Astrocyte (in vitro differentiated cells and primary cell): ENCODE measurements at regions not wholly inside any gene's neighbourhood (a gene's known extent, or its start where the extent isn't known, plus 50 kb on each side); places are given as distances from the start of the nearest gene placed in this dataset.

Experiments used
- DNase-seq: peaks from one replicate; pipeline ENCODE4 v3.0.0-alpha.2; 2010; ENCODE audit warnings: low read depth
- FAIRE-seq: peaks from 2 replicates; lab custom pipeline; 2011; peaks lifted over from hg19 to GRCh38; lab: Jason Lieb, UNC
- H2AFZ ChIP-seq: 2 replicates; pipeline ENCODE4 v1.6.0; 2012; ENCODE audit warnings: low read depth, low read length, inconsistent platforms
- H3K27ac ChIP-seq: 2 replicates; pipeline ENCODE4 v1.5.1; 2011; ENCODE audit warnings: low read depth, low read length, inconsistent platforms
- H3K27me3 ChIP-seq: 2 replicates; pipeline ENCODE4 v1.6.0; 2011; ENCODE audit warnings: low read length, inconsistent platforms; ENCODE audit not compliant: insufficient read depth
- H3K36me3 ChIP-seq: 2 replicates; pipeline ENCODE4 v1.5.1; 2011; ENCODE audit warnings: low read length, inconsistent platforms; ENCODE audit not compliant: insufficient read depth
- H3K4me1 ChIP-seq: 2 replicates; pipeline ENCODE4 v1.5.1; 2011; ENCODE audit warnings: low read length, inconsistent platforms; ENCODE audit not compliant: insufficient read depth
- H3K4me2 ChIP-seq: 2 replicates; pipeline ENCODE4 v1.6.0; 2012; ENCODE audit warnings: low read length, inconsistent platforms
- H3K4me3 ChIP-seq: 2 replicates; pipeline ENCODE4 v1.5.1; 2011; ENCODE audit warnings: low read depth, mild to moderate bottlenecking, low read length, inconsistent platforms; ENCODE audit not compliant: insufficient read depth
- H3K79me2 ChIP-seq: 2 replicates; pipeline ENCODE4 v1.6.0; 2012; ENCODE audit warnings: mild to moderate bottlenecking, low read length, inconsistent platforms; ENCODE audit not compliant: insufficient read depth
- H3K9ac ChIP-seq: 2 replicates; pipeline ENCODE4 v1.6.0; 2012; ENCODE audit warnings: mild to moderate bottlenecking, low read length, inconsistent platforms
- H3K9me3 ChIP-seq: 2 replicates; pipeline ENCODE4 v1.5.1; 2012; ENCODE audit warnings: low read depth, mild to moderate bottlenecking, low read length, inconsistent platforms; ENCODE audit not compliant: insufficient read depth
- H4K20me1 ChIP-seq: 2 replicates; pipeline ENCODE4 v1.6.0; 2012; ENCODE audit warnings: low read length, inconsistent platforms; ENCODE audit not compliant: insufficient read depth
- H3K27ac Mint-ChIP-seq: one replicate; pipeline ENCODE4 v1.8.0; 2021; ENCODE audit warnings: mild to moderate bottlenecking, mixed read lengths; ENCODE audit not compliant: unreplicated experiment
- H3K27me3 Mint-ChIP-seq: one replicate; pipeline ENCODE4 v1.8.0; 2021; ENCODE audit warnings: low read depth, mixed read lengths; ENCODE audit not compliant: unreplicated experiment
- H3K36me3 Mint-ChIP-seq: one replicate; pipeline ENCODE4 v1.8.0; 2021; ENCODE audit warnings: low read depth, mixed read lengths; ENCODE audit not compliant: unreplicated experiment
- H3K4me1 Mint-ChIP-seq: one replicate; pipeline ENCODE4 v1.8.0; 2021; ENCODE audit warnings: low read depth, mixed read lengths; ENCODE audit not compliant: unreplicated experiment
- H3K4me3 Mint-ChIP-seq: one replicate; pipeline ENCODE4 v1.8.0; 2021; ENCODE audit warnings: mild to moderate bottlenecking, moderate library complexity, mixed read lengths; ENCODE audit not compliant: unreplicated experiment
- H3K9me3 Mint-ChIP-seq: one replicate; pipeline ENCODE4 v1.8.0; 2021; ENCODE audit warnings: mild to moderate bottlenecking, mixed read lengths; ENCODE audit not compliant: unreplicated experiment
- CTCF ChIP-seq: IDR thresholded peaks from 2 replicates; pipeline ENCODE4 v1.5.1; 2011; ENCODE audit warnings: low read depth, mild to moderate bottlenecking, inconsistent platforms, low read length, moderate library complexity; ENCODE audit not compliant: insufficient read depth
- EZH2 ChIP-seq: IDR thresholded peaks from 2 replicates; pipeline ENCODE4 v1.6.1; 2012; ENCODE audit warnings: mild to moderate bottlenecking, low read length, inconsistent platforms; ENCODE audit not compliant: insufficient read depth

DNA sequence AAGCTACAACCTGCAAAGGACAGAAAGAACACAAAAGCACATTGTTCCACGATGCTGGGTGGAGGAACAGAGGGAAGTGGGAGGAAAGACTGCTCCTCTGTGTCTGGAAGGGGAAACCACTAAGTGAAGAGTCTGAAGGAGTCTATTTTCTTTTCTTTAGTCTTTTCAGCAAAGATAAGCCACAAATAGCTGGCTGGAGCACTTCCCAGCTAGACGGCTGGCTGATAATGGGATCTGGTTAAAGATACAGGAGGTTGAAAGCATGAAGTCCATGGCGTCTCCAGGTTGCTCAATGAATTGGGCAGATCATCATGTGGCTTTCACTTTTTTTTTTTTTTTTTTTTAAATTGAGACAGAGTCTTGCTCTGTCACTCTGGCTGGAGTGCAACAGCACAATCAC lies 154.0 kb upstream of the KCNG1 start:
- Histone ChIP-seq H3K27ac (no peak overlapping the region), H3K9ac (no peak overlapping the region), H3K9me3 (no peaks in the 10 kb centered on the region), H4K20me1 (no peaks in the 10 kb centered on the region), H2AFZ (no peak overlapping the region), H3K79me2 (no peaks in the 10 kb centered on the region), H3K4me2 (no peak overlapping the region), H3K27me3 (peaks cover 12% of the 10 kb centered on the region), H3K36me3 (no peaks in the 10 kb centered on the region), H3K4me1 (peaks cover 4% of the 10 kb centered on the region), H3K4me3 (no peak overlapping the region)
- TF ChIP-seq EZH2 = no peak
- TF ChIP-seq CTCF = no peak
- Mint-ChIP-seq H3K27me3 (peaks cover 18% of the 10 kb centered on the region), H3K36me3 (peaks cover 2% of the 10 kb centered on the region), H3K9me3 (peaks cover 2% of the 10 kb centered on the region), H3K4me1 (peaks cover 7% of the 10 kb centered on the region), H3K4me3 (no peak overlapping the region), H3K27ac (no peak overlapping the region)
- FAIRE-seq (no peak), DNase-seq (peak; percentile 77)

DNA sequence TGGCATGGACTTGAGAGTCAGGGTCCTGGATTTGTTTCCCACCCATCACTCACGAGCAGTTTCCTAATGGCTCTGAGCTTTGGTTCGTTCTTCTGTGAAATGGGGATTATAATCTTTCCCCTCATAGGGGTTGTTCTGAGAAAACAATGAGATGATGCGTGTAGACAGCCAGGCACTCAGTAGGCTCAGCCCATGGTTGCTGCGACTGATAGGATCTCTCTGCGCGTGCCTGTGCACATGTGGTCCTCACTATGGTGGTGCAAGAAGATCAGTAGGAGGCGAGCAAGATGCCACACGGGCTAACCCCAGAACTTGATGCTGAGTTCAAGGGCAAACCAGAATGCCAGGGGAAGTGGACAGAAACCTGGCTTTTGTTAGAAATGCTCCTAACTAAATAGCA lies 153.5 kb upstream of the KCNG1 start:
- Mint-ChIP-seq H3K27me3 (peaks cover 16% of the 10 kb centered on the region), H3K27ac (no peak overlapping the region)
- H3K27me3 ChIP-seq = peaks cover 13% of the 10 kb centered on the region

More for the DNA sequence above, 153.5 kb upstream of the KCNG1 start:
- no peak overlapping the region for H3K4me3 Mint-ChIP-seq
- no peak overlapping the region for H3K9ac ChIP-seq
- no peaks in the 10 kb centered on the region for H3K9me3 ChIP-seq
- H3K4me2 ChIP-seq = no peak overlapping the region
- H3K36me3 Mint-ChIP-seq = peaks cover 2% of the 10 kb centered on the region
- no peaks in the 10 kb centered on the region for H3K79me2 ChIP-seq
- H3K27ac ChIP-seq = no peak overlapping the region
- H4K20me1 ChIP-seq = no peaks in the 10 kb centered on the region
- peaks cover 4% of the 10 kb centered on the region for H3K4me1 ChIP-seq
- peaks cover 2% of the 10 kb centered on the region for H3K9me3 Mint-ChIP-seq
- H2AFZ ChIP-seq = no peak overlapping the region
- no peak overlapping the region for H3K4me3 ChIP-seq
- peaks cover 7% of the 10 kb centered on the region for H3K4me1 Mint-ChIP-seq
- TF ChIP-seq EZH2 = no peak
- TF ChIP-seq CTCF = no peak
- no peak for FAIRE-seq
- no peaks in the 10 kb centered on the region for H3K36me3 ChIP-seq
- DNase-seq = no peak
